ENCODE measurements at regions not wholly inside any gene's neighbourhood (a gene's known extent, or its start where the extent isn't known, plus 50 kb on each side); places are given as distances from the start of the nearest gene placed in this dataset.

GRCh38 chr4:31283679-31284078 lies 563.5 kb downstream of the PCDH7 start:
- DNase-seq (ENCODE audit: low spot score), result no peak
- no peak overlapping the region for H3K4me3 ChIP-seq
- TF ChIP-seq, protein P1, sequence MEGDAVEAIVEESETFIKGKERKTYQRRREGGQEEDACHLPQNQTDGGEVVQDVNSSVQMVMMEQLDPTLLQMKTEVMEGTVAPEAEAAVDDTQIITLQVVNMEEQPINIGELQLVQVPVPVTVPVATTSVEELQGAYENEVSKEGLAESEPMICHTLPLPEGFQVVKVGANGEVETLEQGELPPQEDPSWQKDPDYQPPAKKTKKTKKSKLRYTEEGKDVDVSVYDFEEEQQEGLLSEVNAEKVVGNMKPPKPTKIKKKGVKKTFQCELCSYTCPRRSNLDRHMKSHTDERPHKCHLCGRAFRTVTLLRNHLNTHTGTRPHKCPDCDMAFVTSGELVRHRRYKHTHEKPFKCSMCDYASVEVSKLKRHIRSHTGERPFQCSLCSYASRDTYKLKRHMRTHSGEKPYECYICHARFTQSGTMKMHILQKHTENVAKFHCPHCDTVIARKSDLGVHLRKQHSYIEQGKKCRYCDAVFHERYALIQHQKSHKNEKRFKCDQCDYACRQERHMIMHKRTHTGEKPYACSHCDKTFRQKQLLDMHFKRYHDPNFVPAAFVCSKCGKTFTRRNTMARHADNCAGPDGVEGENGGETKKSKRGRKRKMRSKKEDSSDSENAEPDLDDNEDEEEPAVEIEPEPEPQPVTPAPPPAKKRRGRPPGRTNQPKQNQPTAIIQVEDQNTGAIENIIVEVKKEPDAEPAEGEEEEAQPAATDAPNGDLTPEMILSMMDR (IDR thresholded peaks at IDR 0.05), result no peak
- no peak overlapping the region for H3K27ac ChIP-seq

DNA sequence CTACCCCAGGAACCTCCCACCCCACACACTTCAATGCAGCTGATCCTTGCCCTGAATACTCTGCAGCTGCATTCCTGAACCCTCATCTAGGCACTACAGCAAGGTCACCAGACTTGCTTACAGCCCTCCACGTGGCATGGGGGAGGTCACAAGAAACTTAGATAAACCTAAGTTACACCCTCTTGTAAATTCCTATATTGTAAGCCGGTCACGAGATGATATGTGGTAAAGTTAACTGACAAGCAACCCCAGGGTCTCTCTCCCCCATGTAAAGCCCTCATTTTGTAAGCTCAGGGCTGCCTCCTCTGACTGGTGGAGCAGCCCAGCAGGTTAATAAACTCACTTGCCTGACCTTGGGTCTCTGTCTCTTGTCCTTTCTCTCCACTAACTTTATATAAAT lies 570.7 kb downstream of the PCDH7 start:
- Histone ChIP-seq H3K4me3 (no peak overlapping the region), H3K27ac (no peak overlapping the region)
- TF ChIP-seq, protein P1 (IDR thresholded peaks at IDR 0.05), result no peak
- no peak for DNase-seq (ENCODE audit: low spot score)

GRCh38 chr4:31291238-31291637 lies 571.1 kb downstream of the PCDH7 start:
- TF ChIP-seq, protein P1 (IDR thresholded peaks at IDR 0.05), result no peak

DNA sequence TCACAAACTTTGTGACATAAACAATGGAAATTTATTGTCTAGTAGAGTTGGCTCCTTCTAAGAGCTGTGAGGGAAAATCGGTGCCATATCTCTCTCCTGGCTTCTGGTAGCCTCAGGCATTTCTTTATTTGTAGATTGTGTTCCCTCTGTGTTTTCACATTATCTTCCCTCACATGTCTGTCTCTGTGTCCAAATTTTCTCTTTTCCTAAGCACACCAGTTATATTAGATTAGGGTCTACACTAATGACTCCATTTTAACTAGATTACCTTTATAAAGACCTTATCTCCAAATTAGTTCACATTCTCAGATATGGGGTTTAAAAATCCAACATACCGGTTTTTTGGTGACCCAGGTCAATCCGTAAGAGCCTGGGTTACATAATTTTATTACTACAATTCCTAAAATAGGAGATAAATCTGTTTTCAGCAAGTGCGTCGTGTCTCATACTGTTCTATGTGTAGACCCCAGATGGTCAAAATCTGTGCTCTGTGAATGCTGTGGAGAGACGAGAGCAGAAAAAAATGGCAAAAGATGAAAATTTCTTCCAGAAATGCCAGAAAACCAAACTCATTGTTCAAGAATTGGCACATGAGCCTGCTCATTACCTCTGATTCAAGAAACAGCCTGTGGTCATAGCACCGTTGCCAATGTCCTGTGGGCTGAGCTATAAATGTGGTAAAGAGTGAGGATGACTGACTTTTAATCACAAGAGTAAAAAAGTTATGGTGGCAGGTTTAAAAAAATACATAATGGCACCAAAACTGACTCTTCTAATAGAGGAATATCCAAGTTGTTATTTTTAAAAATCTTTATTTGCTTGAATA lies 574.7 kb downstream of the PCDH7 start:
- no peak for DNase-seq (ENCODE audit: low spot score)
- no peak overlapping the region for H3K27ac ChIP-seq
- TF ChIP-seq, protein P1 (IDR thresholded peaks at IDR 0.05), result no peak
- H3K4me3 ChIP-seq, result no peak overlapping the region

More at GRCh38 chr4:31291238-31291637, 571.1 kb downstream of the PCDH7 start:
- no peak overlapping the region for H3K4me3 ChIP-seq
- H3K27ac ChIP-seq, result no peak overlapping the region
- DNase-seq (ENCODE audit: low spot score), result no peak

- Histone ChIP-seq H3K4me3 (no peak overlapping the region), H3K27ac (no peak overlapping the region)
- TF ChIP-seq, protein P1 (IDR thresholded peaks at IDR 0.05), result no peak
- DNase-seq (ENCODE audit: low spot score), result no peak
Measured at GRCh38 chr4:31298737-31299136, 578.6 kb downstream of the PCDH7 start.

GRCh38 chr4:31307029-31307428 lies 586.9 kb downstream of the PCDH7 start:
- H3K27ac ChIP-seq, result no peak overlapping the region
- TF ChIP-seq, protein P1 (IDR thresholded peaks at IDR 0.05), result no peak
- DNase-seq (ENCODE audit: low spot score), result no peak

GRCh38 chr4:31324814-31325213 lies 604.6 kb downstream of the PCDH7 start:
- Histone ChIP-seq H3K4me3 (no peak overlapping the region), H3K27ac (no peak overlapping the region)
- no peak for DNase-seq (ENCODE audit: low spot score)
- TF ChIP-seq, protein P1 (IDR thresholded peaks at IDR 0.05), result no peak

More at GRCh38 chr4:31307029-31307428, 586.9 kb downstream of the PCDH7 start:
- H3K4me3 ChIP-seq, result no peak overlapping the region
